GM21723 (cell line): ENCODE measurements at regions not wholly inside any gene's neighbourhood (a gene's known extent, or its start where the extent isn't known, plus 50 kb on each side); places are given as distances from the start of the nearest gene placed in this dataset.

Experiments
- ATAC-seq: cut with Tn5 transposase; IDR thresholded peaks from one replicate; pipeline ENCODE4 v1.9.1; 2021; ENCODE audit warnings: mild to moderate bottlenecking, moderate library complexity; ENCODE audit not compliant: unreplicated experiment

DNA sequence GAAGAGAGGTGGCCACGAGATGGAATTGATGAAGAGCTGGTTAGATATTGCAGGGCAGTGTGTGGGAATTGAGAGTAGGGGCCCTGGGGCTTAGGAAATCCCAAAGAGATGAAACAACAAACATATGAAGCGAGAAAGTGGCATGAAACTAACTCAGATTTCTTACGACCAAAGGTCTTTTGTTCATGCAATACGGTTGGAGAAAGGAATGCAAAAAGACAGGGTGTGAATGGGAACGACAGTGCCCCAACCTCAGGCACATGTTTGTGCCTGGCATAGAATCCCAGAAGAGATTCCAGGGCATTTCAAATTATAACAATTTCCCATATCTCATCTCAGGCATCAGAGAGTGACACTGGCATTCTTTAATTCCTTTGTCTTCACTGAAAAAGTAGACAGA is 199.2 kb downstream of the ACTL7B start:
- ATAC-seq = no peak

DNA sequence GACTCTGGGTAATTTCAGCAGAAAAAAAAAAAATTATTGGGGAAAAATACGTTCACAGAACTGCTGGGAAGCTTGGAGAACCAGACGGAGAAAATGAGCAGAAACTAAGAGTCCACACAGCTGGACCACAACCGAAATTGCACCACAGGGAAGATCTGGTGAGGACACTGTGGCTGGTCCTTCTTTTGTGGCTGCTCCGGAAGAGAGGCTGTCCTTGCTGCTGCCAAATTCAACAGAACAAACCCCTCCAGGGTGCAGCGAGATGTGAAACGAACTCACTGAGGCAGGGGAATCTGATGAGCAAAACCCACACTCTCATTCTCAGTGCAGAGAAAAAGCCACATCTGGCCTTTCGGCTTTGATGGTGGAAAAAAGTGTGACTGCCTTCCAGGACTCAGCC is 200.0 kb downstream of the ACTL7B start:
- ATAC-seq = no peak

DNA sequence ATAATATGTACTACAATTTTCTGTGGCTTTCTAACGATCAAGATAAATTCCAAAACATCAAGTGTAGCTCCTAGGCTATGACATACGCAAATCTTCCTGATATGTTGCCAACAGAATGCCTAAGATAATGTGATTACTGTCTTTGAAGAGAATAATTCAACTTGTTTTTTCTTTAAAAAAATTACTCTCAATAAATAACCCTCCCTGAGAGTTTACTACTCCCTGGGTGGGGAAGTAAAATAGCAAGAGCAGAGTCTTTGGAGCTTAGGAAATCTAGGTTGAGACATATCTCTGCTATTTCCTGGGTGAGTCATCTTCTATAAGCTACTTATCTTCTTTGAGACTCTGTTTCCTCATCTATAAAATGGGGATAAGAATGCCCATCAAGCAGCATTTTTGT is 201.2 kb downstream of the ACTL7B start:
- ATAC-seq = no peak

DNA sequence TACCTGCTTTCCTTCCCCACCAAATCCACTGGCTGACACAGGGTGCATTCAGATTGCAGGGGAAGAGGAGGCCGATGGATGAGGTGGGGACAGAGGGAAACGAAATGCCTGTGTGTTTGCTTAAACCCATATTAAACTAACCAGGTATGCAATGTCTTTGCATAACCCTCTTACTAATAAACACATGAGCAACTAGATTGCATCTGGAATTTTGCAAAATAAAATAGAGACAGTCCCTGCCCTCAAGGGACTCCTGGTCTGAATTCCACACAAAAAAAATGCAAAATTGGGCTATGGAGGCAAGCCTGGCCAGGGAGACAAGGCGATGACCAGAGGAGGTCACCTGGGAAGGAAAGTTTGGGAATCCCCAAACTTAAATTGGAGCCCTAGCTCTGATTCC is 202.9 kb downstream of the ACTL7B start:
- no peak for ATAC-seq

DNA sequence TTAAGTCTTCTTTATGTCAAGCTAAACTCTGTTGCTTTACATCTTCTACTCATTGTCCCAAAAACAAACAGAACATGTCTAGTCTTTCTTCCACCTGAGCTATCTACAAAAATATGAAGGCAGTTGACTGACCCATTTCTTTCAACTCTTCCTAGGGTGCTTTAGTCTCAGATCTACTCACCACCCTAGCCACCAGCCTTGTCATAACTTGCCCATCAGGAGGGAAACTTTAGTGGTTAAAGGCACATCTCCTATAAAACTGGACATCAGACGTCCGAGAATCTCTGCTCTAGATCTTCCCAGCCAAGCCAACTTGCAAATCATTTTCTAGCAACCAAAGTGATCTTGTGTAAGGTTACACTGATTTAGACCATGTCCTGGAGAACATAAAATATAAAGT is 205.0 kb downstream of the ACTL7B start:
- ATAC-seq = no peak

DNA sequence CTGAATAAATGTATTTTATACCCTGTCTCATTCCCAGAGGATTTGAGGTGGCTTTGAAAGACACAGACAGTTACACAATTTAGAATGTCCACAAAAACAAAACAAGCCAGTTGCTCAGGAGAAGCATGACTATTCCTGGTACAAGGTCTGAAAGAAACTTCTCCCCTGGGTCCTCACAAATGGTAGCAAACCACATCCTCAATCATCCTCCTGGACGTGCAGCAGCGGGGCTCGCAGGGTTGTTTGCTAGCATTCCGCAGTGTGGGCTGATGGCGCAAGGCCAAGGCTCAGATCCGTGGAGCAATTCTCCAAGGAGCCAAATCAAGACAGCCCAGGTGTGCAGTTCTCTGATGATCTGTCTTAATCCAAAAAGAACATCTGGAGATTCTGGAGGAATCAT is 210.3 kb downstream of the ACTL7B start:
- no peak for ATAC-seq

DNA sequence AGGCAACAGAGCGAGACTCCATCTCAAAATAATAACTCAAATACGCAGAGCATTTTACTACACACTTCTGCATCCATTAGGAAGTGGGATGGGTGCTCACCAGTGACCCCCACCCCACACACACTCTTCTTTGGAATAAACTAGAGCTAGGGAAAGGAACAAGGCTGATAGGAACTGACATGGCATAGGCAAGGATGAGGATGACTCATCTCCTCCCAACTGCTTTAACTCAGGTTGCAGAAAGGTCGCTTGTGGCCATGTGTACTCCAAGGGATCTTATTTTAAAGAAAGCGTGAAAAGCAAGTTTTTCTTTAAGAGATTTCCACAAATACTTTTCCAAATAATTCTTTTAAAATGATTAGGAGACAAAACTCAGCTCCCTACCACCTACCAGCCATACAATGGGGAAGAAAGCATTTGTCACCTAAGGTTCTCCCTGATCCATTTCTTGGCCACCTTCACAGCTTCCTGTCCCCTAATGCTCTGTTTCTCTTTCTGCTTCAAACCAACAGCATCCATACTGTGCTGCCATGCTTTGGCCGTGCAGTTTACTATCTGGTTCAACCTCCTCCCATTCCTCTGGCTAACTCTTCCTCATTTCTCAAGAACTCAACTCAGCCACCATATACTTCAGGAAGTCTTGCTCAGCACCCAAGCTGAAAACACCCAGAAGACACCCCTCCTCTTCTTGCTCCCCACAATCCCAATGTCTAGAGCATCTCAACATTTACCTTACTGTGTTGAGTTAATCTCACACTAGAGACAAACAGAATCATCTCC is 211.9 kb downstream of the ACTL7B start:
- ATAC-seq = no peak

DNA sequence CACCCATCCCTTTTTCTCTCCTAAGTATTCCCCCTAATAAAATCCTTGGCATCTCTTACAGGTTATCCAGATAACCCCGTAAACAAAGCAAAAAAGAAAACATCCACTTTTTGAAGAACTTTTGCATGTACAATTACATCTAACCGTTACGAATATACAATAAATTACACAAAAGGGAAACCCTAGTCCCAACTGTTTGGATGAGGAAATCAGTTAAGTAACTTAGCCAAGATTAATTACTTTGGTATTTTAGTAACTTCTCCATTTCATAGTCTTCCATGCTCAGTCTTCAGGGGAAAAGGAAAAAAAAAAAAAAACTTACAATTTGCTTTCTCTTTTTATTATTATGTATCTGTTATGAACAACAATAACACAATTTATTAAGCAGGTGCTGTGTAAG is 212.9 kb downstream of the ACTL7B start:
- ATAC-seq = no peak

DNA sequence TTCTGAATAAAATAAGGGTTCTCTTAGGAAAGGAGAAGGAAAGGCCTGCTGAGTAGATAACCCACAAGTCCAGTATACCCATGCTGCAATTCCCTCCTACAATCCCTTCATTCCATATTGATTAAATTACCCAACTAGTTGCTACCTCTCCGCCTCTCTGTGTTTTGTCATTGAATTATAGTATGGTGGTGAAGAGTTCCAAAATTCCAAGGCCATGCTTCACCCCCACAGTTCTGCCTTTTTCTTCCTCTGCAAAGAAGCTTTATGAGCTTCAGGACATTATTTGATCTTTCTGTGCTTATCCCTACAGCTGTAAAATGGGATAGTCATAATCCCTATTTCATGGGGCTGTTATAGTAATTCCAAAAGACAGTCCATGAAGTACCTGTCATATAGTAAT is 215.6 kb downstream of the ACTL7B start:
- no peak for ATAC-seq

DNA sequence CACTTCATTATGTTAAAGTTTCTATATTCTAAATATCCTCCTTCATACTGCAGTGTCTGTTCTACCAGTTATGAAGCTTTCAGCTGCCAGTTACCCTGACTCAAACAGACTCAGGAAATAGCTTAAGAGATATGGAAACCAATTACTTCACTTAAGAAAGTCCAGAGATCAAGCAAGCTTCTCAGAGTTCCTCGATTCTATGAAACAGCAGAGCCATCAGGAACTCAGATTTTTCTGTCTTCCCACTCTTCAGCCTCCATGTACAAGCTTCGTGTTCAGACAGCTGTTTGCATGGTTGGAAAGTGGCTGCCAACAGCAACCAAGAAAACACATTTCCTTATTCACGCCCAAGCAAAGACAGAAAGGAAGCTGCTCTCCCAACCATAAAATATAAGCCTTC is 216.1 kb downstream of the ACTL7B start:
- ATAC-seq = no peak

DNA sequence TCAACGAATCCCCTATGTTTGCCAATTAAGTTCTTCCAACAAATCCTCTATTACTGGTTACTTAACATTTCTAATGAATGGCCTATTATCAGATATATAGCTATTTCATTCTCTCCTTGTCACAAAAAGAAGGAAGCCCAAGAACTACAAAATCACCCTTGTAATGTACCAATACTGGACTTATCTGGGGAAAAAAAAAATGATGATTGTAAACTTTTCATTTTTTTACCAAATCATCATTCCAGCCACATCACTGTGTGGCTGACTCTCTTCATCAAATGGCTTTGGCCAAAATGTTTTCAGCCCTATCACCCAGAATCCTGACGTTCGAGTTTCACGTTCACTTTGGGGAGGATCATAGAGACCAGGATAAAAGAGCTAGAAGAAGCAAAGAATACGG is 216.7 kb downstream of the ACTL7B start:
- ATAC-seq = no peak

DNA sequence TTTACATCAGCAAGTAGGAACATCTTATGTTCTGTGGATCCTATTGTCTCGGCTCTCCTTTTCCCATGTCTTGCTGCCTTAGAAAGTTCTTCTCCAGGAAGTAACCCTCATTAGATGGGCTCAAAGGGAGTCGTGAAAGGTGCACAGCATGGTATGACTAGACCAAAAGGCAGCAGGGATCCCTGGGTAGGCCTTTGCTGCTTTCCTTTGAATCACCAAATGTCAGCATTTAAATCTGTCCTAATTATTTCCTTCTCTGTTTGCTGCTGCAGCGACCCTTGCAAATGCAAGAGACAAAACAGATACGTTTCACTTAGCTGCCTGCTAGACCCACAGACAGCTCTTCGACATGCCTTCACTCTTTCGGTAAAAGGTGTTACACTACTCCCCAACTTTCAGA is 218.4 kb downstream of the ACTL7B start:
- no peak for ATAC-seq

DNA sequence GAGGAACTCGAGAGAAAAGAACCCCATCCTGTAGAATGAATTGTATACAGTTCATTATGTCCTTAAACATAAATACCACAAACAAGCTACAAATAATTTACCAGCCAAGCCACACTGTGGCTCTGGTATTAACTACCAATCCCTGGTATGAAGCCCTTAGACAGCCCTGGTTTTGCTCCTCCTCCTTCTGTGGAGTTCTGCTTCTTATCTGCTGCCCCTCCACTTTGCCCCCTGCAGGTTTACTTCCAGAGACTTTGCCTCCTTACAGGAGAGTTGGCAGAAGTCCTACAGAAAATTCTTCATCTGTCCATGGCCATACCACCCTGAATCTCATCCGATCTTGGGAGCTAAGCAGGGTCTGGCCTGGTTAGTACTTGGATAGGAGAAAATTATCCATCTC is 219.8 kb downstream of the ACTL7B start:
- ATAC-seq = no peak

DNA sequence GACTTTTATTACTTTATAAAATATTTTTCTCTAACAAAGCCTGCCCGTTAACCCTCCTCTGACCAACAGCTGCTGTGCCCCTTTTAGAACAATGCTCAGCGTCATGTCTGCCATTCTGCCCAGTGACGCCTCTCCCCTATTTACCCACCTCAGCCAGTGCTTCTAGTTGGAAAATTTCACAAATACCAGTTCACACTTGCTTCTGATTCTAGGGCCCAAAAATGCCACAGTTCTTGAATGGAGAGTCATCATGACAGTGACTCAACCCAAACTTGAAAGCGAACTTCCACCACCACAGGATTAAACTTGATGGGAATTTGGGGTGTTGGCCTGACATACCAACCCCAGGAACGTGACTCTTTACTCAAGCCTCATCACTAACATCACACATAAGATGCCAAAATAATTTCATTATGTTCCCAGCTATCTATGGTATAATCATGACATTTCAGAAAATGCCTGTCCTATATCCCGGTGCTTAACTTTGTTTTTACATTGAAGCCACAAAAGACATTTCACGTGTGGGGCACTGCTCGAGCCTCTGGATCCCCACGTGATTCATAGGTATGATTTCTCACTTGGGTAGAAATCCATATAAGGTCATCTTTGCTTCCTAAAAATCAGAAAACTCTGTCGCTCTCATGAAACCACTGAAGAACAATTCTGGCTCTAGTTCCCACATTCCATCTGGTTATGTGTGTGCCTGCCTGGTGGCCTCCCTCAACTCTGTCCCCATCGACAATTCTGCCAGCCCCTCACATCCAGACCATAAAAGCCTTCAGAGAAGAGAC is 220.9 kb downstream of the ACTL7B start:
- ATAC-seq = no peak

DNA sequence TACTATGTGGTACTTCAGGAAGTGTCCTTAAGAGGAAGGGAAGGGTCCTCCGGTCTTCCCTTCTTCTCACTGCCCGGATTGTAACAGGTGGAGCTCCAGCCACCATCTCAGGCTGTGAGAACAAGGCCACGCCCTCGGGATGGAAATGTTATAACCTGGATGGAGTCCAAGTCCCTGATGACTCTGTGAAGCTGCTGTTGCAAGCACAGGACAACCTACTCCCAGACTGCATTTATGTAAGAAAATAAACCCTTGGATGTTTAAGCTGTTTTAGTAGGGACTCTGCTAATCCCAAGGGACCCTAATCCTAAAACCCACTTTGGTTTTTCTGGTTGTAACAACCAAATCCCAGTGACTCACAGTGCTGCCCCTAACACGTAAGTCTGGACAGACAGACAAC is 221.6 kb downstream of the ACTL7B start:
- no peak for ATAC-seq

DNA sequence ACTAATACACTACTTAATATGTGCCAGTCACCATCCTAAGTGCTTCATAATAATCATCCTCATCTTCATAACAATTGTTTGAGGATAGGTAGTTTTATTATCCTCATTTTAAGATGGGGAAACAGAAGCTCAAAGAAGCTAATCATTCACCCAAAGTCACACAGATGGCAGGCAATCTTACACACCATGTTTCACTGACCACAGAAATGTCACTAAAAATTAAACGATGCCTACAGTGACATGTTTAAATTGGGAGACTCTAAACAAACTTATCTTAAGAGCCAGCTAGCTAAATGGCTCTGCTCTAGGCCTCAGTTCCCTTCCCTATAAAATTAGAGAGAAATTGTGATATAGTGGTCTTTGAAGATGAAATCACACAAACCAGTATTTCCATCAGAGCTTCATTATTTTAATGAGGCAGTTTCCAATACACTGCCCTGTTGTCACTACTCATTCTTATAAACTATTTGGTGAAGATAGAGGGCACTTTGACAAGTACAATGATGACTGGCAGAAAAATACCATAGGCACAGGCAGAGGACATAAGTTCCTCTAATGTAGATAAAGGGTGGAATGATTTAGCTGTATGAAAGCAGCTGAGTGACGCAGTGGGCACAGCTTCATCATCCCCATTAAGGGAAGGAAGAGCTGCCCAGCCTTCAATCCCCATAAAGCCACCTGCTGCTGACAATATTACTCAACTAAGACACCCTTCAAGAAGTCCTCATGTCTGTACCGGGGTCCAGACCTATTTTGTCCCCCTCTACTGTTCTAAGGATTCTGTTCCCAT is 224.1 kb downstream of the ACTL7B start:
- no peak for ATAC-seq

DNA sequence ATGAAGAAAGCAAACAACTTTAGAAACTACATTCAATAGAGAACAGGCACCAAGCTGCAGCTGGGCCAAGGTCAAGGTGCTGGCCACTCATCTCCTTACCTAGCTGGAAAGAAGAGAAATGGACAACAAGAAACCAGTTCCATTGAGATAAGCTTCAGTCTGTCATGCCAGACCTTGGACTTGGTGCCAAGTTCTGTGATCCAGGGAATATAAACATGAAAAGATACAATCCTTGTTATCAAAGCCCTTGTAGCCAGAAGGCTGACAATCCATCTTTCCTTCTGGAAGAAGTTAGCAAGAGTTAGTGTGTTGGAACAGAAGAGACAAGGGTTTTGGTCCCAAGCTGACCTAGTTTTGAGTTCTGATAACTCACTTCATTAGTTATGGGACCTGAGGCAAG is 227.5 kb downstream of the ACTL7B start:
- no peak for ATAC-seq

DNA sequence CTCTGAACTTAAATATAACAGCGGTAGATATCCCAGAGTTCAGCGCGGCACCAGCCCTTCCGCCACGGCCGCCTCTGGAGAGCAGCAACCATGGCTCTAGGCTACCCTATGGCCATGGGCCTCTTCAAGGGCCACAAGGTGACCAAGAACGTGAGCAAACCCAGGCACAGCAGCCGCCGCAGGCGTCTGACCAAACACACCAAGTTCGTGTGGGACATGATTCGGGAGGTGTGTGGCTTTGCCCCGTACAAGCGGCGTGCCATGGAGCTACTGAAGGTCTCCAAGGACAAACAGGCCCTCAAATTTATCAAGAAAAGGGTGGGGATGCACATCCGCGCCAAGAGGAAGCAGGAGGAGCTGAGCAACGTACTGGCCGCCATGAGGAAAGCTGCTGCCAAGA is 229.0 kb downstream of the ACTL7B start:
- ATAC-seq = no peak

DNA sequence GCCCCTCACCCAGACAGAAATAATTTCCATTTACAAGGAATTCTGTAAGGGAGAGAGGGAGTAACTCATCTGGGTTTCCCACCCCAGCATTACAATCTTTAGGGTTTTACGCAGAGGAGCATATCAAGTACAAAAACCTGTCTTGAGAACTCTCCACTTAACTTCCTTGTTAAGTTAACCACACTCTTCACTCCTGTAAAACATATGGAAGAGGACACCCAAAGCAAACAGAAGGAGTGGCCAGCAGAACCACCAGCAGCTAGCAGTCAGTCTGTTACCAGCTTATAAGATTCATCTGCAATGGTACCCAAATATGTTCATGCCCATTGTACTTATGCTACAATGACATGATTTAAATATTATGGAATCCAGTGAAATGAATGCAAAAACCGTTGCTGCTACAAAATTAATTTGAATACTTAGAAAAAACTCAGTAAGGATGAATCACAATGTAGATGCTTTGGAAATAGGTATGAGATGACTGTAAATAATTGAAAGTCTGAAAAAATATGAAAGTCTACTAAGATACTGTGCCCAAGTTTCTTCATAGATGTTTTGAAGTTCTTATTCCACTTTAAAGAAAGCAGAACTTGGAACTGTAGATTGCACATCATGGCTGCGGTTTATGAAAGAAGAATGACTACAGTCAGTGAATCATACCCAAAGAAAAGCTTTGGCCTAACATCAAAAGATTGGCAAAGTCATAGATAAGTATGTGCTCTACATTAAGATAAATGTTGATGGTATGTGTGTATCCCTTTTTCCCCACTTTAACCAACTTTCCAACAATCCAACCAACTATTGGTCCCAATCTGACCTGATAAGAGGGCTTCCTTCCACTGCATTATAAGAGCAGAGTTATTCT is 233.6 kb downstream of the ACTL7B start:
- ATAC-seq = no peak

DNA sequence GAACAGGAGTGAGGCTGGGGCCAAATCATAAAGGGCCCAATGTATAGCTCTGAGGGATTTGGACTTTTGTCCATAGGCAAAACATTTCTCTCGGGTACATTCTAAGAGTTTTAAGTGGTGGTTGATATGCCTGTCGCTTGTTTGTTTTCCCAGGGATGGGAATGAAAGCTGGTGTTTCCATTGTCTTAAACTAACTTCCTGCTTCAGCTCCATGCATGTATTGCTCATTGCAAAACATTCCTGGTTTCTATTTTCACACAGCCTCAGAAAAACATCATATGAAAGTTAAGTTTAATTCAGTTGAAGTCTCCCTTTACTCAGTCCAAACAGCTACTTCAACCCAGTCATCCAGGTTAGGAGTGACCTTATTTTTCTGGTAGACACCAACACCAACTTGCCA is 235.0 kb downstream of the ACTL7B start:
- no peak for ATAC-seq
